ENCODE measurements at regions not wholly inside any gene's neighbourhood (a gene's known extent, or its start where the extent isn't known, plus 50 kb on each side); places are given as distances from the start of the nearest gene placed in this dataset.
A peak's percentile ranks its signal among the peaks of the same experiment; 100 is the strongest.
"Not testable (repeated sequence)": the region's sequence is repeated elsewhere in the genome, so short reads cannot be mapped to it uniquely, and the experiment has no call there.

DNA sequence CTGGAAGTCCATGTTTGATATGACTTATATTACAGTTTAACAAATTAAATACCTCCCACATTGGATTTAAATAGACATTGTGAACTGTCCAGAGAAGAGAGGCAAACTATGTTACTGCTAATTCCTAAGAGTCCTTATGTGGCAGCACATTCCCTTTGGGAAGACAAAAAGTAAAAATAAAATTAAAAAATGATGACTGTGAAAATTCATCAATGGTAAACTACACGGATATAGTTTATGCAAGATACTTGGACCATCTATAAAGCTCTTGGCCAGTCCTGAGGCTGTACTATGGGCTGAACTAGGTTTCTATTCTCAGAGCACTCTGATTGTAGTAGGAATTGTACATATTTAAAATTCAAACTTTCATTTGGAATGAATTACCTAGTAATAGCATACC, 206.4 kb downstream of the LRRK2 start:
- no peaks in the 10 kb centered on the region for H3K4me1 Mint-ChIP-seq
- no peaks in the 10 kb centered on the region for H3K27me3 Mint-ChIP-seq
- no peak for DNase-seq
- intact Hi-C loops (cut with micrococcal nuclease): no loop called here
- no peak overlapping the region for H3K27ac Mint-ChIP-seq
- no peaks in the 10 kb centered on the region for H3K36me3 Mint-ChIP-seq (ENCODE audit: low read depth)
- H3K4me3 Mint-ChIP-seq: no peak overlapping the region
- H3K9me3 Mint-ChIP-seq: no peaks in the 10 kb centered on the region

DNA sequence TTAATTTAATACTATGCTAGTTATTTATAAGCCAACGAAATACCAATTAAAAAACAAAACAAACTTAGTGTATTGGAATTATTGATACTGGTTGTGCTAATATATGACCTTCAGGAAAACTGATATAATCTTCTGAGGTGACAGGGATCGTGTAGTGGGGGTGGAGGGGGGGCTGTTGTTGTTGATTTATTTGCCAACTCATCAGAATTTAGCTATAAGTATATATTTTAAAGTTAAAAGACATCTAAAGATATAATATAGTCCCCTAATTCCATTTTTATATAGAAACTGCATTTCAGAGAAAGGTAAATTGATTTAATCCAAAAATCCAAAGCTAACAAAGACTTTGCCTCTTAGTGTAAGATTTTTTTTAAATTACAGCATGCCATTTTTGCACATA, 210.5 kb downstream of the LRRK2 start:
- no peak overlapping the region for H3K4me3 Mint-ChIP-seq
- H3K27me3 Mint-ChIP-seq: no peaks in the 10 kb centered on the region
- H3K27ac Mint-ChIP-seq: no peak overlapping the region
- DNase-seq: no peak
- H3K36me3 Mint-ChIP-seq (ENCODE audit: low read depth): no peaks in the 10 kb centered on the region
- intact Hi-C loops (cut with micrococcal nuclease): no loop called here
- H3K4me1 Mint-ChIP-seq: no peaks in the 10 kb centered on the region
- H3K9me3 Mint-ChIP-seq: no peaks in the 10 kb centered on the region

DNA sequence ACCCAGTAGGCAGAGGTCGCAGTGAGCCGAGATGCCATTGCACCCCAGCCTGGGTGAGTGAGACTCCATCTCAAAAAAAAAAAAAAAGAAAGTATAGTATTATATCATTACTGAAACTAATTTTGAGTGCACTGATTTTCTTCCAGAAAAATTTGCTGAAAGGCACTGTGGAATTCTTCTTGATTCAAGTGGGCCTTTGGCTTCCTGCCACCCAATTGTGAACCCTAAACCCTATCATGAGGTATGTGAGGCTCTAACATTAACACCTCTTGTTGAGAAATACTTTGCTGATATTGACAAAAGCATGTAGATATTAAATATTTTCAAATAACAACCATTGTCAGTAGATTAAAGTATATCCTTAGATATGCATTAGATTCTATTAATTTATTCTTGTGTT, 211.2 kb downstream of the LRRK2 start:
- Mint-ChIP-seq H3K27me3 (no peaks in the 10 kb centered on the region), H3K27ac (no peak overlapping the region), H3K4me3 (no peak overlapping the region), H3K36me3 (ENCODE audit: low read depth) (no peaks in the 10 kb centered on the region), H3K4me1 (no peaks in the 10 kb centered on the region), H3K9me3 (no peaks in the 10 kb centered on the region)
- DNase-seq: no peak
- intact Hi-C loops (cut with micrococcal nuclease): no loop called here

DNA sequence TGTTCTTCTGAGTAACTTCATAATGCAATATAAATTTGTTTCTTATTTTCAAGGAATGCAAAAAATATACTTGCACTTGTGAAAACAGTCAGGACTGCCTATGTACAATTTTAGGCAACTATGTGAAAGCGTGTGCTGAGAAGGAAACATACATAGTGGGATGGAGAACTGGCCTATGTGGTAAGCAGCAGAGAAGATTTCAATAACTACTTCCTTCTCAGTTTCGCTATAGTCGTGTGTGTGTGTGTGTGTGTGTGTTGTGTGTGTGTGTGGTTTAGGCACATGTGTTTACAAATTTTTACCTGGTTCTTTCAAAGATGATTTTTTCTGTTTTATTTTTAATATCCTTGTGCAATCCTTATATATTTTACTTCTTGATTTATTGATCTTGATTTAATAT, 211.8 kb downstream of the LRRK2 start:
- H3K9me3 Mint-ChIP-seq: no peaks in the 10 kb centered on the region
- H3K4me3 Mint-ChIP-seq: no peak overlapping the region
- H3K36me3 Mint-ChIP-seq (ENCODE audit: low read depth): no peaks in the 10 kb centered on the region
- H3K27me3 Mint-ChIP-seq: no peaks in the 10 kb centered on the region
- no peaks in the 10 kb centered on the region for H3K4me1 Mint-ChIP-seq
- no peak for DNase-seq
- intact Hi-C loops (cut with micrococcal nuclease): no loop called here
- H3K27ac Mint-ChIP-seq: no peak overlapping the region

DNA sequence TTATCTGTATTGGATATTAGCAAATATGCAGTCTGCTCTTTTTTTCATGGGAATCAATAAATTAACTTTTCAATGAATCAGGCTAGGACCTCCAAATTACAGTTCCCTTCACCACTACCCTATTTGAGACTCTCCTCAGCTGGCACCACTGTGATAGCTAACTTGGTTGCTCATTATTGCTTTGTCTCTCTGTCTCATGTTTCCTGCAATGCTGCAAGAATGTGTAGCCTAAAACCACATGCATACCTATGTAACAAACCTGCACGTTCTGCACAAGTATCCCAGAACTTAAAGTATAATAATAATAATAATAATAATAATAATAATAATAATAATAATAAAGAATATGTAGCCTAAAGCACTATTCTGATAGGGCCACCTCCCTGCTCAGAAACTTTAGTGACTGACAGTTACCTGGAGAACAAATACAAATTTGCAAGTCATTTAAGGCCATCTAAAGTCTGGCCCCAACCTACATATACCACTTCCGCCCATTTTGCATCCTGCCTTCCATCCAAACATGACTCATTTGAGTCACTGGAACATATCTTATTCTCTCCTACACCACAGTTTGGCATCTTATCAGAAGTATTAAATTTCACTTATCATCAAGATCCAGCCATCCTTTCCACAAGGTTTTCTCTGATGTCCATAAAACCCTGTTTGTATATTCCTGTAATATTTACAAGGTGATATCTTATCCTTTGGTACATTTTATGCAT, 215.1 kb downstream of the LRRK2 start:
- intact Hi-C loops (cut with micrococcal nuclease): no loop called here
- Mint-ChIP-seq H3K4me1 (no peaks in the 10 kb centered on the region), H3K4me3 (no peak overlapping the region), H3K27ac (no peak overlapping the region), H3K9me3 (no peaks in the 10 kb centered on the region), H3K36me3 (ENCODE audit: low read depth) (no peaks in the 10 kb centered on the region), H3K27me3 (no peaks in the 10 kb centered on the region)
- no peak for DNase-seq

DNA sequence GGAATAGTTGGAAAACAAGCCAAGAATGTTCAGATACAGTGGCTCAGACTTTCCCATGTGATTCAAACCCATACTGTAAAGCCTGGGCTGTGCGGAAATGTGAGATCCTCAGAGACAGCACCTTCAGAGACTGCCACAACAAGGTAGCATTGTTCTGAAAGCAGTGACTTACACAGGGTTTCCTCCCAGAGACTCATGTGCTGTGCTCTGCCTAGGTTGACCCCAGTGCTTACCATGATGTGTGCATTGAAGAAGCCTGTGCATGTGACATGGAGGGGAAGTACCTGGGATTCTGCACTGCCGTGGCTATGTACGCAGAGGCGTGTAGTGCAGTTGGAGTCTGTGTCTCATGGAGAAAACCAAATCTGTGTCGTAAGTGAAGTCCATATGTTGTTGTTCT, 219.4 kb downstream of the LRRK2 start:
- no peak for DNase-seq

DNA sequence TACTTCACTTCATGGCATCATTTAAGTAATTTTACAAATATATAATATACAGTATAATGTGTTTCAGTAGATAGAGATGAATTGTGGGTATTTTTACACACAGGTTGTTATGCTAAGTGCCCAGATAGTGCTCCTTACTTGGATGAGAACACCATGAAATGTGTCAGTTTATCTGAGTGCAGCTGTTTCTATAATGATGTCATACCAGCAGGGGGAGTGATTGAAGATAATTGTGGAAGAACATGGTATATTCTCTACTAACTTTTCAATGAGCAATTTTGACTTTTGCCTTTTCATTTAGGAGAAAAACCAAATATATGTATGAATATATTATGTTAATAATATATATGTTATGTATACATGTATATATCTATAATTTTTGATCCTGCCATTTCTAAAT, 221.6 kb downstream of the LRRK2 start:
- no peaks in the 10 kb centered on the region for H3K9me3 Mint-ChIP-seq

More for the DNA sequence above, 219.4 kb downstream of the LRRK2 start:
- Mint-ChIP-seq H3K27ac (no peak overlapping the region), H3K4me1 (no peaks in the 10 kb centered on the region), H3K36me3 (ENCODE audit: low read depth) (no peaks in the 10 kb centered on the region), H3K9me3 (no peaks in the 10 kb centered on the region), H3K4me3 (no peak overlapping the region), H3K27me3 (no peaks in the 10 kb centered on the region)
- intact Hi-C loops (cut with micrococcal nuclease): no loop called here

DNA sequence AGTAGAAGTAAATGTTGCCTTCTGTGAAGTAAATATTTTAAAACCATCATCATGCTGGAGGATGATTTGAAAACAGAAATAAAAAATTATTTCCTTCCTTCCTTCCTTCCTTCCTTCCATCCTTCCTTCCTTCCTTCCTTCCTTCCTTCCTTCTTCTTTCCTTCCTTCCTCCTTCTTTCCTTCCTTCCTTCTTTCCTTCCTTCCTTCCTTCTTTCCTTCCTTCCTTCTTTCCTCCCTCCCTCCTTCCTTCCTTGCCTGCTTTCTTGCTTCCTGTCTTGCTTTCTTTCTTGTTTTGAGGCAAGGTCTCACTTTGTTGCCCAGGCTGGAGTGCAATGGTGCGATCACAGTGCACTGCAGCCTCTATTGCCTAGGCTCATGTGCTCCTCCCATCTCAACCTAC, 223.7 kb downstream of the LRRK2 start:
- DNase-seq; H3K9me3 Mint-ChIP-seq; H3K4me3 Mint-ChIP-seq; intact Hi-C loops (cut with micrococcal nuclease); H3K36me3 Mint-ChIP-seq (ENCODE audit: low read depth); H3K27ac Mint-ChIP-seq; H3K4me1 Mint-ChIP-seq; H3K27me3 Mint-ChIP-seq: not testable (repeated sequence)

More for the DNA sequence above, 221.6 kb downstream of the LRRK2 start:
- Mint-ChIP-seq H3K27me3 (no peaks in the 10 kb centered on the region), H3K36me3 (ENCODE audit: low read depth) (no peaks in the 10 kb centered on the region), H3K27ac (no peak overlapping the region), H3K4me1 (no peaks in the 10 kb centered on the region), H3K4me3 (no peak overlapping the region)
- intact Hi-C loops (cut with micrococcal nuclease): no loop called here
- no peak for DNase-seq

DNA sequence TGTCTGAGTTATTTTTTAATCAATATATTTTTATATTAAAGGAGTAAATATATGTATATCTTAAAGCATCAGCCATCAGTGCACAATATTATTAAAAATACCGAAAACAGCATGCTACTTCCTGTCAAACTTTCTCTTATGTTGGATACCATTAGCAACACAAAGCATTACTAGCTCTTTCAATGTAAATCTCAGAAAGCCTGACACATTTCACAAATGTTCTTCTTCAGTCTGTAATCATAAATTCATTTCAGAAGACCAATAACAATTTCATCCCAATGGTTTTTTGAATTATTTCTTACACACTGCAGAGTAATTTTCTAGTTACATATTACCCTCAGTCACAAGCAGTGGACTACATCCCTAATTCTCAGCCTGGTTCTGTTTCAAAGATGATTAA, 226.9 kb downstream of the LRRK2 start:
- Mint-ChIP-seq H3K4me1 (no peaks in the 10 kb centered on the region), H3K4me3 (no peak overlapping the region), H3K36me3 (ENCODE audit: low read depth) (no peaks in the 10 kb centered on the region), H3K27ac (no peak overlapping the region), H3K27me3 (no peaks in the 10 kb centered on the region), H3K9me3 (no peaks in the 10 kb centered on the region)
- no peak for DNase-seq
- intact Hi-C loops (cut with micrococcal nuclease): no loop called here

DNA sequence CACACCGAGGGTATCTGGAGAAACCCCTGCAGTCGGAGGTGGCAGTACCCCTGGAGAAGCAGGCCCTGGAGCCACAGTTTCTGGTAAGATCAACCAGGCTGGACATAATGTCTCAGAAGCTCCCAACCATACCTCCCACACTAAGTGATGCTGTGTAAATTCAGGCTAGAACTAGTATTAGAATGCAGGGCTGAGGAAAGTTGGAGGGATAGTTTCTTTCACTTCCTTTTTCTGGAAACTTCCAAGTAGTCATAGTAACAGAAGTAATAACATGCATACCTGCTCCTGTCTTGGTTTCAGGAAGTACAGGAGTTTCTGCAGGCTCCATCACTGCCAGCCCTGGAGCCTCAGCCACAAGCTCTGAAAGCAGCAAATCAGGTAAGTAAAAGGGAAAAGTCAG, 228.1 kb upstream of the CNTN1 start:
- no peaks in the 10 kb centered on the region for H3K27me3 Mint-ChIP-seq
- H3K4me3 Mint-ChIP-seq: no peak overlapping the region
- H3K9me3 Mint-ChIP-seq: no peaks in the 10 kb centered on the region
- DNase-seq: no peak
- H3K36me3 Mint-ChIP-seq (ENCODE audit: low read depth): no peaks in the 10 kb centered on the region
- intact Hi-C loops (cut with micrococcal nuclease): no loop called here
- H3K4me1 Mint-ChIP-seq: no peaks in the 10 kb centered on the region
- no peak overlapping the region for H3K27ac Mint-ChIP-seq

DNA sequence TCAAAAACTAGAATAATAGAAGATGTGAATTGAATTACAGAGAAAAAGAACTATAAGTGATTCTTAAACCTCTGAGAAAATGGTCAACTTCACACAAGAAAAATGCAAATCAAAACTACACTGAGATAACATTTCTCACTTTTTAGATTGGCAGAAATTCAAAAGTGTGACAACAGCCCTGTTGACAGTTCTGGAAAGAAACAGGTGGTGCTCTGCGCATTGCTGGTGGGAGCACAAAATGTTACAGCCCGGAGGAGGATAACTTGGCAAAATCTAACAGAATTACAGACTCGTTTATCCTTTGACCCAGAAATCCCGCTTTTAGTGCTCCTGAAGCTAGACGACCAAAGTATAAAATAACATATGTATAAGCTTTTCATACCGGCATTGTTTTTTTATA, 222.5 kb upstream of the CNTN1 start:
- Mint-ChIP-seq H3K9me3 (no peaks in the 10 kb centered on the region), H3K36me3 (ENCODE audit: low read depth) (no peaks in the 10 kb centered on the region), H3K4me3 (no peak overlapping the region), H3K27ac (no peak overlapping the region), H3K4me1 (no peaks in the 10 kb centered on the region), H3K27me3 (no peaks in the 10 kb centered on the region)
- no peak for DNase-seq
- intact Hi-C loops (cut with micrococcal nuclease): no loop called here

DNA sequence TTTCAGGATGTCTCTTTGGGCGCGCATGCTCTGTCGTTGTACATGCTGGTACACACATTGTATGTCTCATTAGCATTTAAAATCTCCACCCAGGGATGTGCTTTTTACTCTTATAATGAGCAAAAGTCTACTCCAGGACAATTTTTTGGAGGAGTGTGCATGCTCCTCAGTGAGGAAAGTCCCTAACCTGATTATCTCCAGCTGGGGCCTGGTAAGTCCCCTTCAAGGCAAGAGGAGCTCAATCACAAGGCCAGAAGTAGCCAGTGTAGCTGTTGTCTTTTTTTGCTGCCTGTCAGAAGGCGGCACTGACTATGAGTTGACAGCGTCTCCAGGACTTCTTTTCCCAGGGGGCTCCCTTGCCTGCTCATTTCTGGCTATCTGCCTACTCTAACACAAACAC, 218.3 kb upstream of the CNTN1 start:
- no peaks in the 10 kb centered on the region for H3K27me3 Mint-ChIP-seq
- H3K4me1 Mint-ChIP-seq: no peaks in the 10 kb centered on the region
- H3K27ac Mint-ChIP-seq: no peak overlapping the region
- H3K36me3 Mint-ChIP-seq (ENCODE audit: low read depth): no peaks in the 10 kb centered on the region
- intact Hi-C loops (cut with micrococcal nuclease): no loop called here
- peaks cover 3% of the 10 kb centered on the region for H3K9me3 Mint-ChIP-seq
- H3K4me3 Mint-ChIP-seq: no peak overlapping the region
- DNase-seq: no peak

DNA sequence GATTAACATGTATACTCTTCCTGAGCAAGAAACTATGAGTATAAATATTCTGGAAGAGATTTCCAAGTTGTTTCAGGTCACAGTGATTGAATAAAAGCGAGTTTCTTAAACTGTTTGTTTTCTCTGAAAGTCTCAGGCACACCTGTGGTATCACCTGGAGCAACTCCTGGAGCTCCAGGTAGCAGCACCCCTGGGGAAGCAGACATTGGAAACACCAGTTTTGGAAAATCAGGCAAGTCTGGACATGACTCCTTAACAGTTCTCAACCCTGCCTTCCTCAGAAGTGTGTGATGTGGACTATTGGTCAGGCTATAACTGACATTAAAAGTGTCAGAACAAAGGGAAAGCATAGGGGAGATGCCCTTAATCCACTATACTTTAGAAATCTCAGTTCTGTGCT, 217.6 kb upstream of the CNTN1 start:
- intact Hi-C loops (cut with micrococcal nuclease): no loop called here
- Mint-ChIP-seq H3K27ac (no peak overlapping the region), H3K27me3 (no peaks in the 10 kb centered on the region), H3K4me3 (no peak overlapping the region), H3K4me1 (no peaks in the 10 kb centered on the region), H3K9me3 (peaks cover 9% of the 10 kb centered on the region), H3K36me3 (ENCODE audit: low read depth) (no peaks in the 10 kb centered on the region)
- peak; percentile 36 for DNase-seq

DNA sequence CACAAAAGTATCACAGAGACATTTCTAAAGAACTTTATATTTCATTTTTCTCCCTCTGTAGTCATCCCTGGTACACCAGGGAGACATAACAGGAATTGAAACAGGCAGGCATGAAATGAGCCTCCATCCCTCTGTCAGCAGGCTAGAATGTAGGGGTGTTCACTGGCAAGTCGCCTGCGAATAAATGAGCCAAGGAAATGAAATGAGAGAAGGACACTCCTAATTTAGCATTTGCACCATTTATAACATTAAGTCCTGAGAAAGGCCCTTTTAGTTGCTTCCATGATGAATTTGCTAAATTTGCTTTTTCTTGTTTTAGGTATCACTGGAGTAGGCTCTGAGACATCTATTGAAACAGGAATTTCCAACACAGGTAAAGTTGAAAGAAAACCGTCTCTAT, 192.4 kb upstream of the CNTN1 start:
- Mint-ChIP-seq H3K9me3 (no peaks in the 10 kb centered on the region), H3K4me3 (no peak overlapping the region), H3K4me1 (no peaks in the 10 kb centered on the region), H3K27ac (no peak overlapping the region), H3K36me3 (ENCODE audit: low read depth) (no peaks in the 10 kb centered on the region), H3K27me3 (no peaks in the 10 kb centered on the region)
- no peak for DNase-seq
- intact Hi-C loops (cut with micrococcal nuclease): no loop called here

DNA sequence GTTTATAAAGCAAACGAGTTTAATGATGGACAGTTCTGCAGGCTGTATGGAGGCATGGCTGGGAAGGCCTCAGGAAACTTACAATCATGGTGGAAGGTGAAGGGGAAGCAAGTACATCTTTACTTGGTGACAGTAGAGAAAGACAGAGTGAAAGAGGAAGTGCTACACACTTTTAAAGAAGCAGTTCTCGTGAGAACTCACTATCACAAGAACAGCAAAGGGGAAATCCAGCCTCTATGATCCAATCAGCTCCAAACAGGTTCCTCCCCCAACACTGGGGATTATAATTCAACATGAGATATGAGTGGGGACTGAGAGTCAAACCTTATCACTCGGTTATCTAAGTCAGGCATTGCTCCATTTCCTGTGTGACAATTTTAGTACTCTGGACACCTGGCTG, 189.9 kb upstream of the CNTN1 start:
- no peaks in the 10 kb centered on the region for H3K36me3 Mint-ChIP-seq (ENCODE audit: low read depth)
- H3K4me3 Mint-ChIP-seq: no peak overlapping the region
- H3K27ac Mint-ChIP-seq: no peak overlapping the region
- no peaks in the 10 kb centered on the region for H3K27me3 Mint-ChIP-seq
- DNase-seq: no peak
- peaks cover 3% of the 10 kb centered on the region for H3K4me1 Mint-ChIP-seq
- no peaks in the 10 kb centered on the region for H3K9me3 Mint-ChIP-seq
- intact Hi-C loops (cut with micrococcal nuclease): no loop called here
